T-helper 1 cell treated with Interleukin-12 subunit alpha and Interleukin-12 subunit beta and Interleukin-4 antibody, amounts not matched to agents 30 ng/mL and 1 ng/mL, for 36 hours (primary cell): ENCODE measurements at regions not wholly inside any gene's neighbourhood (a gene's known extent, or its start where the extent isn't known, plus 50 kb on each side); places are given as distances from the start of the nearest gene placed in this dataset.

Experiments
- intact Hi-C: fragments of 100-400 bp; cut with micrococcal nuclease; formaldehyde crosslinking; loops from one replicate; pipeline ENCODE4 v1.15.1; 2024

DNA sequence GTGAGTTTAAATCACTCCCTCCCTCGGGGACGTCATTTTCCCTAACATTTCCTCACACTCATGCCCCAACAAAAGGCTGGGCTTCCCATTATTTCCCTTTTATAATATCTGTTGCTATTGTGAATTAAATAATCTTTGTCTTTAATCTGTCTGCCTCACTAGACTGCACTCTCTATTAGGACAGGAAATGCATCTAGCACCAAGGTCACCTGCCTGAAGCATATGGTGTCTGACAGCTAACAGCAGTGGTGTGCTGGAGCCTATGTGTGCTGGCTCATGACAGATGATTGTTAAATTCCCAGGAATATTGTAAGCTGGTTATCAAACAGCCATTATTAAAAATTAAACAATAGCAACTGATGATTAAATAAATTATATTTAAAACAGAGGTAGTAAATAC, 237.0 kb upstream of the CEP162 start:
- intact Hi-C loops, result no loop called here

DNA sequence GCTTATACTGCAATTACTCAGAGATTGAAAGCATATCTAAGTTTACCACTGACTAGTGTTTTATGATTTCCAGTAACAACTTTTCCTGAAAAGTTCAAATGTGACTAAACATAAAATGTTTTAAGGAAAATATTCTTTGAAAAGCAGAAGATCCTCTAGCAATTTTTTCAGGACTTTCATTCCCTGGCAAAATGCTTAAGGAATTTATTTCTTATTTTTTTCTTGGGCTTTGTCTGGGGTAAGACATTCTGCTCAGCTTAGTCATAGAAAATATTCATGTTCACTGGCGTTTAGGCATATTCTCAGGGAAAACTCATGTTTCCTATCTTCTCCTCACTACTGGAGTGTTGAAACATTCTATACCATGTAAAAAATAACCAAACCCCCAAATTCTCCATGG, 235.3 kb upstream of the CEP162 start:
- intact Hi-C loops, result no loop called here

DNA sequence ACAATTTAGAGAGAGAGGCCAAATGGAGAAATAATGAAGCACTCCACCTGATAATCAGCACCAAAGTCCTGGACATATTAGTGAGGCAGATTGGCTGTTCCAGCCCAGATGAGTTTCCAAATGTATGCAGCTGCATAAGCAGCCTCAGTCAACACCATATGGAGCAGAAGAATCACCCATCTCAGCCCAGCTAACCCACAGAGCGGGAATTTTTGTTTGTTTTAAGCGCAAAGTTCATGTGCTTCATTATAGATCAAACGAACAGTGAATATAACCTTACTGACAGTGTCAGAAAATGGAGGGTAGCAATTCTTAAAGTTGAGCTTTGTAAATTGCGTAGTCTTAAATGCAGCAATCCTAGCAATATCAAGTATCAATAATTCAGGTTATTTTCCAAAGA, 234.0 kb upstream of the CEP162 start:
- intact Hi-C loops, result no loop called here

DNA sequence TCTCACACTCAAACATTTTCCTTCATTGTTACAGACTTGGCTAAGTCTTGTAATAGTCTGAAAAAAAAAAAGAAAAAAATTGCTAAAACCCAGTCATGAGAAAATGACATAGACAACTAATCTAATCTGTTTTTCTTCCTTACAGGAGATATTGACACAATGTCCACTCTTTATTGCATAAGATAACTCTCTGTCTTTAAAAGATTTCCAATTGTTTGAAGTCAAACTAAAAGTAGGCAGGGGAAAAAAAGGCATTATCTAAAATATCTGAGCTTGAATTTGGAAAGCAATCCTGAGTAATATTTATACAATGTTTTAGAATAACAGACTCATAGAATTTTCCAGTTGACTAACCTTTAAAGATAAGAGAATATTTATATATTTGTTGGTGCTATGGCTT, 233.0 kb upstream of the CEP162 start:
- intact Hi-C loops, result no loop called here

DNA sequence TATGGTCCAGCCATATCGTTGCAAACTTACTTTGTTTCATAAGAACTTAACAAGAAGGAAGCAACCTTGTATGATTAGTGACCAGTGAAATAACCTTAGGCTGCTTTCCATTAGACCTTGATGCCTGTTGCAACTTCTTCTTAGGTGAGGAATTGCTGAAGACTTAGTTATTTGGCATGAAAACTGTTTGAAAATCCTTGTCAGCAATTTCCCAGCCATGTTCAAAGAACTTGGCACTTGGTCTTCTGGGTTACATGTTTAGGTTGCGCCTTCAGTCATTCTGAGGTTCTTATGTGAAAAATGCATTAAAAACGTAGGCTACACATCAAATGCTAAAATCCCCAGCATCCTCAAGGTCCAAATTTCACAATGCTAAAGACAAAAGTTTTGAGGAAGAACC, 232.0 kb upstream of the CEP162 start:
- intact Hi-C loops, result no loop called here

DNA sequence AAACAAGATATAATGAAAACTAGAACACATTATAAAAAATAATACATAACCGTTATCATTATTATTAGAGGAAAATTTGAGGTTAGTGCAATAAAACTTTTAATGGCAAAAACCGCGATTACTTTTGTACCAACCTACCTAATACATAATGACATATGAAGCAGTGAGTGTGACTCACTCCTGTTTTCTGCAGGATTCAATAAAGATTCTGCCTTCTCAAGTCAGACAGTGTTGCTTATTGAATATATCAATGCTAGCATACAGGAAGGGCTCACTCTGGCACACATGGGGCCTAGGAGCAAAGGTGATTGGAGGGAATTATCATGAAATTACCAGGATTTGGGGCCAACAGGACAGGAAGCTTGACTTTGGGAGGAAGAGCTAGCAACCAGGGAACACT, 230.8 kb upstream of the CEP162 start:
- intact Hi-C loops, result no loop called here

DNA sequence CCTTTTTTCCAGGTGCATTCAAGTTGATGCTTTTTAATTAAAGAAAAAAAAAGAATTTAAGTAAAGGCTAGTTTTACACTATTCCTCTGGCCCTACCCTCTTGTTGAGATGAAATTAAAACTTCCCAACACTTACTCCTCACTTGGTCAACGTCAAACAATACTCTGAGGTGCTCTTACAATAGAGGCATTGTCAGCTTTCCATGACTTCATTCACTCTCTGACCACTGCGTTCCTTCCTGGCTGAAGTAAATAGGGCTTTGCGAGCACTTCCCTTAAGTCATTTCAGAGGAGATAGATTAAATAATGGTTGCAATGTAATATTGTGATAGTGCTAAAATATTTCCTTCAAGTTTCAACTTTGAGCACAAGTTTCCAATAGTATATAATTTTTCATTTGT, 229.8 kb upstream of the CEP162 start:
- intact Hi-C loops, result no loop called here

DNA sequence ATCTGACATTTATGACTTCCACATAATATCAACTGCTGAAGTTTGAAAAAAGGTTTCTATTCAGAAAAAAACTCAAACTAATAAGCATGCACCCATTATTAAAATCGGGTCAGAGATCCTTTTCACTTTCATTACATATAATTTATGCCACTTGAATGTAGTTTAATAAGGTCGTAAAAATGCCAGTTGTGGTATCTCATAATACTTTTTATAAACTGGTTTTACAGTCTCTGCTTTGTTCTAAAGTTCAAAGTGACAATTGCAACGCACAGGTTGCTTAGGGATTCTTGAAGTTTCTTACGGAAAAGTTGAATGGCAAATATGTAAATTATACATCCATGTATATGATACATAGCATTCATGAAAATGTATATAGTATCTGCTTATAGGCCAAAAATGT, 229.4 kb upstream of the CEP162 start:
- intact Hi-C loops, result no loop called here

DNA sequence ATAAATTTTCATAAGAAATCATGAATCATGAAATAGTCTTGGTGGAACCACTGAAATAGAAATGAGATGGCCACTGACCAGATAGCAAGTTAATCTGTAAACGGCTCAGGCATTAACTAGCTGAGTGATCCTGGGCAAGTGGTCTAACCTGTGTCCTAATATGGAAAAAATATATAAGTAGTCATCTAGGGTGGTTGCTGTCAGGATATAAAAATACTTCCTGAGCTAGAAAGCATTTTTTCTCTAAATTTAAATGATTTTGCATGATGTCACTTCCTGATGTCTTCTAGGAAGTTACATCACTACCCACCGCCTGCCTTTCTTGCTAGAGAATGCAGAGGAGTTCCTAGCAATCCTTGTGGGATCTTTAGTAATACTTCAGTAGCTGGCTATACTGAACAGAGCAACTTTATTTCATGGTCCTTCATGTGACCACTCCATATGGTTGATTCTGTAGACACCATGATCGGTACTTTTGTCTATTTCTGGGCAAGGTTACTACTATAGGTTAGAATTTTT, 228.1 kb upstream of the CEP162 start:
- intact Hi-C loops, result no loop called here

DNA sequence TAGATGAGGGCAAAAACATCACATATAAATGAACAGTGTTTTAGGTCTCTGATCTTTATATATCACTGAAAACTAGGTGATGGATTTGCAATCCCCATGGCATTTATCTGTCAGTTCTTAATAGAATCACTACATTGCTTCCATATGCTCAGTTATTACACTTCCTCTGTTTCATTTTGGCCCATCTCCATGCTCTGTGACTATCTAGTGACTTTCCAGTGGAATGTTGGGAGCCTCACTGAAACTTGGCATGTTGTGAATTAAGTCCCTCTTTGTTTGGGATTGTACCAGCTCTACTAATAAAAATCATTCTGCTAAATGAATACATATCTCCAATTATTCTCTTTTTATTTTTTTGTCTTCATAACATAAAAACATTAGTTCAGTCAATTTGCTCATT, 226.1 kb upstream of the CEP162 start:
- intact Hi-C loops, result no loop called here

DNA sequence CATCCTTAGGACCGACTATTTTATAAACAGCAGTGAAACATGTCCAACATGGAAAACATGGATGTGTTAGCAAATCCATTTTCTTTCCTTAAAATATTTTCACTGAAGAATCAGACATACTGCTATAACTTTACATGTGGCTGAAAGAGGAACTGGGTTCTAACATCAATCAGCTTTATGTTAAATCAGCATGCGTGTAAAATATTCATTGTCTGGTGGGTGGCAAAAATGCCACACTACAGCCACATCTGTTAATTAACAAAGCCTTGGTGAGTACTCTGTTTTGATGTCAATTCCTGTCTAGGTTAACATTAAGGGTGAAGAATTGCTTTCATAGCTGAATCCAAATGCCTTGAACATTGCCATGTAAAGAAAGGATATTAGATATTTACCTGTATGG, 222.6 kb upstream of the CEP162 start:
- intact Hi-C loops, result no loop called here

DNA sequence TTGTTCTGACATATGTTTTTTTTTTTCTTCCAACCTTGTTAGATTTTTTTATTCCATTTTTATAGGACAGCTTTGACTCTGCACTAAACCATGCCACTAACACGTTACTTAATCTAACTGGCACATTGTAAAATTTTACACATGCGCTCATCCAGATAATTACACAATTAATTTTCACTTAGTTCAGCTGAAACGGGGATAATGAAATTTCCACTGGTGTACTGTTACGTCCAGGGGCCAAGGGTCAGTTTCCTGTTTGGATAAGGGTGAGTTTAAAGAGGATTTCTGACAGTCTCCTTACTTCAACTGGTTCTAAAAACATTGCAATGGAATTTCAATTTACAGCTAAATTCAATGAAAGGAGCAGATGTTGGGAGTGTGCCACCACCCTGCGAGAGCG, 221.8 kb upstream of the CEP162 start:
- intact Hi-C loops, result no loop called here

DNA sequence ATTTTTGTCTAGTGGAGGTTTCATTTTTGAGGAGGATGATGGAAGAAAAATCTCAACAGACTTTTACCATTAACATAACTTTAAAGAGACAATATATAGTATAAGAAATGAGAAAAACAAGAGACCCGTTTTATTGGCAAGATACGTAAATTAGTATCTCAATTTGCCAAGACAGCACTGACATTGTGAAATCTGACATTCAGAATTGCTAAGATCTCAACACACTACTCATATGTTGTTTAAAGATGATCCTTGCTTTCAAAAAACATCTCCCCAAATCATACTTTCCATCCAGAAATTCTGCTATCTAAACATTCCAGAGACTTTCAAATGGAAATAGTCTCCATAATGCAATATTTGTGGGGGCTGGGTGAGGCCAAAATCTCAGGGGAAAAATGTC, 220.9 kb upstream of the CEP162 start:
- intact Hi-C loops, result no loop called here

DNA sequence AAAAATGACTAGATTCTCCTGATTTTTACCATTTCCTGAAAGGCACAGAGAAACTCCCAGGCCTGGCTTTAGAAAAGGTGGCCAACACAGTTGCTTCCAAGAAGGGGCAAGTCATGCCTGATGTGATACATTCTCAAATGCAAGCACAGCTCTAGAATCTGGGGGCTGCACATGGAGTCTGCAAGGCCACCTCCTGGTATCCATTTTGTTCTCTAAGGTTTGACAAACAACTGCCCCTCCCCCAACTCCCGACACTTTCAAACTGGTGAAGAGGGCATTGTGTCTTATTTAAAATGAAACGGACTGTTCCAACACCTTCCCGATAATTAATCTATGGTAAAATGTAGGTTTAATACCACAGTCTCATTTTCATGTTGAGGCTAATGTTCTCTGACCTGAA, 220.2 kb upstream of the CEP162 start:
- intact Hi-C loops, result no loop called here

DNA sequence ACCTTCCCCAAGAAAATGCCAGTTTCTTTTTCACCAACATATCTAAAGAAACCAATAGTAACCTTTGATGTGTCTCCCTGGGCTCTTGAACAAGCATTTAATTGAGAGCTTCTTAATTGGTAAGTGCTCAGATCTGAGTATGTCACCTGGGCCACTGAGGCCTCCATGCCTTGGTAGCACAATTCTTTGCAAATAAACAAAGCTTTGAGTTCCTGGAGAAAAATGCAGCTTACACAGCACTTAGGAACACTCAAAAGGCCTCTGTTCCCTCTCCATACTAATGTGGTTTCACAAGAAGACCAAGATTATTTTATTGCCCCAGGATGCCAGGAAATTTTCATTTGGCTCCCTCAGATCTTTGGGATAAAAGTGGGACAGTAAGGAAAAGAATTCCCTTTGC, 217.6 kb upstream of the CEP162 start:
- intact Hi-C loops, result no loop called here

DNA sequence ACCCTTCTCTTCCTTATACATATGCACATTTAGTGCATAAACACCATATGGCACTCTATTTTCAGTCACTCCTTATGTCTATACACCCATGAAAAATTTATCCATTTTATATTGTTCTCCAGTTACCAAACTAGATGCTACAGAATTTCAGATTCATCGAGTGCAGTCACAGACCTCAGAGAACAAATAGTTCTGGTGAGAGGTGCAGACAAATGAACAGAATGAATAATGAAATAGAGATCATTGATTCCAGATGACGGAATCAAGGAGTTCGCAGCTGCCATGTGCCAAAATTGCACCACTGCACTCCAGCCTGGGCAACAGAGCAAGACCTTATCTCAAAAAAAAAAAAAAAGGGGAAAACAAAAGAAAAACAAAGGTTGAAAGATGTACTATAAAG, 214.8 kb upstream of the CEP162 start:
- intact Hi-C loops, result no loop called here

DNA sequence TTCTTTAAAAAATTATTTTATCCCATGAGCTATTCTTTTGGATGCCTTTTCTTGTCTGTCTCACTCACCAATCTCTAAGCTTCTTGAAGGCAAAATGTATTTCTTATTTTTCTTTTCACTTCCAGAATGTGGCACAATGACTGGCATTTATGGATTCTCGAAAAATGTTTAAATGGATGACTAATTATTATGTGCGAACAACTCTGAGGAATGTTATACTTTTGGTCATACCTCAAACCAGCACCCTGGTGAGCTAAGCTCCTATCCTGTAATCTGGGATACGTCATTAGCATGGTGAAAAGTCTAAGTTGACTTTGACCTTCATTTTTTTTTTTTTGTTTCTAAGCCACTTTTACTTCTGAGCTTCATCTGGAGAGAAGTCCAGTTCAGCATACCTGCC, 214.0 kb upstream of the CEP162 start:
- intact Hi-C loops, result no loop called here

DNA sequence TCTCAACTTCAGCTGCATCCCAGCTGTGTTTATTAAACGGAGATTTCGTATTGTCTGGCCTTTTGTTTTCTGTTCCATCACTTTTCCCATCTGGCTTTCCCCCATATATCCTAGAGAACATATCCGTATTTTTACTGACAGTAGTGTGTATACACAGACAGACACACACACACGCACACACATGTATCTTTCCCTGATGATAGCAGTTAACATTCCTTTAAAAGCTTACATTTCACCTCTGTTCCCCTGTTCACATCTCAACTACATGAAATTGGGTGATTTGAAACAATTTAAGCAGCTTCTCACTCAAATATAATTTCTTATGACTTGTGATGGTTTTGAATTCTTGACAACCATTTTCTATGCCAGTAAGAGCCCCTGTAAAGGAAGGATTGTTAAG, 207.1 kb upstream of the CEP162 start:
- intact Hi-C loops, result no loop called here

DNA sequence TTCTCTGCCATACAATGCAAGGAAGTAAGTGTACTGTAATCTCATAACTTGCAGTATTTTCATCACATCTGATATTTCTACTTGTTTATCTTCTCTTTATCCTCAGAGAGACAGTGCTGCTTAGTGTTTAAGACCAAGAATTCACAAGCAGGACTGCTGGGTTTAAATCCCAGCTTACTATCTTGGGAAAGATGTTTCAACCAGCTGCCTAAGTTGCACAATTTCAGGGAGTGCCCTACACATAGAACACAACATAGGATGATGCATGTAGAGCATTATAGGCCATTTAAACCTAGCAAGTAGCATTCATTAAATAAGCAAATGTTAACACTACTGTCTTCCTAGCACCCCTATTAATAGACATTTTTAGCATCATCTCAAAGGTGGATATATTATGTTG, 205.2 kb upstream of the CEP162 start:
- intact Hi-C loops, result no loop called here

DNA sequence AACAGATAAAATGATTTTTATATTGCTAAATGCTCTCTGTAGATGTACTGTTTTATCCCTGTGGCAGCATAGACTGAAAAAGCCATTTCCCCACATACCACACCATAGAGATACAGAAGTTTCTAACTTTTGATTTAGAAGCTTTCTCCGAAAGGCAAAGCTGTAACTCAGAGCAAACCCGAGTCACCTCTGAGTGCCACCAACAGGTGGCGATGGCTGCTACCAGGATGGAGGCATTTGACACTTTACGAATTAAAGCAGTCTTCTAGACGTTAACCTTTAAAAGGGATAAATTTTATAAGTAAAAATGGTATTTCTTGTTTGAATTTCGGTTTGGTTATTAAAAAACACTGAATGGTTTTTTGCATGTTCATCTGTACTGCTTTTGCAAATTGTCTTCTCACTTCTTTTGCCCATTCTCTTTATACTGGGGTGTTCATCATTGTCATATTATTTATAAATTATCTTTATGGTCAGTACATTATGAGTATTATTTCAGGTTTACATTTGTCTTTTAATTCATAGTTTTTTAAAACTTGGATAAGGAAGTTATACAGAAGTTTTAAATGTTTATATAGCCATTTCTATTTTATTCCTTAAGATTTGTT, 201.0 kb upstream of the CEP162 start:
- intact Hi-C loops, result loop anchor here (1.0 to 10.0 kb wide), 4 partner anchors 259 to 895 kb away; no protein-coding TSS in a partner anchor

DNA sequence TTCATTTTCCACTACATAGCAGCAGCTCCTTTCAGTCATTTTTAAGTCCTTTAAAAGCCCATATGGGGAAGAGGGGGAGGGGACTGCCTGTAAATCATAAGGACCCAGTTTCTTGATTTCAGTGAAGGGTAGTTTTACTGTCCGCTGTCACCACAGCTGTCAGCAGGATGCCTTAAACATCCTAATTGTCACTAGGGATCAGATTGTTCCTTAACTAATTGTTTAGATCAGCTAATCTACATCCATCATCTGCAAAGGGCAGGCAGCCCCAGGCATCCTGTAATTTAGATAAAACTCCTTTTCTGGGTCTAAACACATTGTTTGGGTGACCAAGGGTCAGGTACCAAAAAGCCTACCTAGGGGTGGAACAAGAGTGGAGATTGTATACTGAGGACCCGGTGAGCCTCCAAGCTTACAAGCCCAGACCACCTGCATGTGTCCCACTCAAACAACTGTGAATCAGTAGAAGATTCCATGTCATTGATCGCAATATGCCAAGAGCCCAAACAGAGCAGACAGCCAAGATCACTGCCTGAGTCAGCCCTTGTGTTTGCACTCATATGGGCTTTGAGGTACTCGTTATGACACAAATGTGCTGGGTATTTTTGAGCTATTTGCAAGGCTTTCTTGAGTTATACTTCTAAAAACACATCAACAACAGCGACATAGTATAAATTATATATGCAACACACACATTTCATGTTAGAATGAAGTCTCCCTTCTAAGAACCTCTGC, 198.7 kb upstream of the CEP162 start:
- intact Hi-C loops, result loop anchor here (5.0 to 10.0 kb wide), 2 partner anchors 261 to 319 kb away; no protein-coding TSS in a partner anchor

DNA sequence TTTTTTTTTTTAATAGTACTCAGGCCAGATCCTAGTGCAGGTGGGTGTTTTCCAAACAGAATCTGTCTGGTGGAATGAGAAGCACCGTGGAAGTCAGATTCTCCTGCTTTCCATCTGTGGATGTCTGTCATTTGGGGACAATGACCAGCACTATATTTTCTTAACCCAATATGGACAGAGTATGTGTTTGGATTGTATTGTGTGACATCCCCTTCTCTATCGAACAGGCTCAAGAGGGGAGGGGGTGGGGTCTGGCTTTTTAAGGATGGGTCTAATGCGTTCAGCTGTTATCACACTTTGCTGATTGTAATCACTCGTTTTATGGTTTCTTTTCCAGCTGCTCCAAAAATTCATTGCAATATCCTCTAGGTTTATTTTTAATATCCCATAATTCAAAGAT, 197.5 kb upstream of the CEP162 start:
- intact Hi-C loops, result loop anchor here (5.0 to 10.0 kb wide), 2 partner anchors 262 to 320 kb away; no protein-coding TSS in a partner anchor

DNA sequence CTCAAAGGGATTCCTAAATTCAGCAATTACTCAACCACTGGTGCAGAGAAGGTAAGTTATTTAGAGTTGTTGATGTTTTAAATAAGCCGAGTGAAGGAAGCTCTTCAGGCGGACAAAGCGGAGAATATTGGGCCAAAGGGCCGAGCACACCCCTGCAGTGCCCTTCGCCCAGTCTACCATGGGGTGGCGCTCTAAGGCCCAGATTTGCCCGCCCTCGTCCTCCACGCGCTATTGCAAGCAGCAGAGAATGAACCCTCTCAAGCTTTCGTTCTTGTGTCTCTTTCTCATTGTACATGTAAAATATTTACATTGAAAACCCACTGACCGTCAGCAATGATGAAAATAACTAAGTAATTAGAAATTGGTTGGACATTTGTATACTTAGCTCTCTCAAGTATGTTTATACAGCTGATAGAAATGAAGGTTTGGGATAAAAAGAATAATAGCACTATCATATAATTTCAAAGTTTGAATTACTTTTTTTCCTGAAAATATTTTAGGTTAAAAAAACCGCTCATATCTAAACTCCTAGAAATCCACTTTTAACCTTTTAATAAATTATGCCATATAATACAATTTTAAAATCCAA, 195.0 kb upstream of the CEP162 start:
- intact Hi-C loops, result loop anchor here (10.0 kb wide), 1 partner anchor 322 kb away; no protein-coding TSS in a partner anchor
